Fibroblast of skin of right biceps (primary cell): ENCODE measurements at regions not wholly inside any gene's neighbourhood (a gene's known extent, or its start where the extent isn't known, plus 50 kb on each side); places are given as distances from the start of the nearest gene placed in this dataset.
"Not testable (repeated sequence)": the region's sequence is repeated elsewhere in the genome, so short reads cannot be mapped to it uniquely, and the experiment has no call there.

Experiments used
- DNase-seq: peaks from one replicate; pipeline ENCODE4 v3.0.0-alpha.2; 2013

- no peak for DNase-seq
These were observed 221.6 kb upstream of the SPANXN4 start for GRCh38 chrX:142804085-142804484.

DNA sequence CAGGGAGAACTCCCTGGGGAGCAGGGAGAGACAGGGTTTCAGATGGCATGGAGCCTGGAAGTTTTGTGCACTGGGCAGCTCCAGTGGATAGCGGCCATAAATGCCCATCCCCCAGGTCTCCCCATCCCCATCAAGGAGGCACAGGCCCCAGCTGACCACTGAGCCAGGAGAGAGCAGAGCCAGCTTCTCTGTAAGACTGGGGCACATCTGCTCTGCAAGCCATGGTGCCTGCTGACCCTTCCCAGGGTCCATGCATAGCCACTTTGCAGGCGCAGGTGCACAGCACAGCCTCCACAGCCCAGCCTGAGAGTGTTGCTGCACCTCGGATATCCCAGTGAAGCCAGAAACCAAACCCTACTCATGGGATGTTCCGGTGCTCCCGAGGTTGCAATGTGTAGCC is 206.3 kb upstream of the SPANXN4 start:
- no peak for DNase-seq

DNA sequence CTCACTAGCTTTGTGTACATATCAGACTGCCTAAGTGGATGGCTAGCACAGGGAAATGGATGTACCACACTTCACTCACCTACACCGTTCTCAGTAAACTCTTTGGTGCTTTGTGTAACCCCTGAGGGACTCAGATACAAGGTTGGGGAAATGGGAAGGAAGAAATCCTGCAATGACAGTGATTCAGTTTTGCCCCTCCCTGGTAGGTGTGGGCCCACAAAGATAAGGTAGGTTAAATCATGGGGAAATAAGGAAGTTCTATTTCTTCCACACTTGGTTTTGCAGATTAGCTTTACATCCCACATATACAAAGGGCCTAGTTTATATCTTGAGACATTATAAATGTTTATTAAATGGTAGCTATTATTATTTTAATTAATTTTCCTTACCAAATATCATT is 197.6 kb upstream of the SPANXN4 start:
- no peak for DNase-seq

GRCh38 chrX:142831961-142832530 is 193.7 kb upstream of the SPANXN4 start:
- DNase-seq, result peak; percentile 13

DNA sequence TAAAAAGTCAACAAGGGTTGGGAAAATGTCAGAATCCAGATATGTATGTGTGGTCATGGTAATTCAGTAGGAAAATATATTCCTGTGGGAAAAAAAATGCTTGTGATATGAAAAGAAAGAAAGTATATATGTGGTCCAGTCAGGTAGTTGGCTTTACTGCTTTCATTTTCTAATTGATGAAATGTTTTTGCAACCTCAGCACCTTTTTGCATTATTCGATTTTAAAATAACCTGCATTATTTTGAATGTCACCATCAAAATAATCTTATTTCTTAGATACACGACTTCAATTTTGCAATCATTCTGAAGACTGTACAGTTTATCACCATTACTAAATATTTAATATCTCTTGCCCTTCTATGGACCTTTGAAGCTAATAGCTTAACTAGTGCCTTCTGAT is 170.8 kb upstream of the SPANXN4 start:
- DNase-seq, result no peak

- no peak for DNase-seq
These were observed 164.8 kb upstream of the SPANXN4 start for GRCh38 chrX:142860944-142861343.

DNA sequence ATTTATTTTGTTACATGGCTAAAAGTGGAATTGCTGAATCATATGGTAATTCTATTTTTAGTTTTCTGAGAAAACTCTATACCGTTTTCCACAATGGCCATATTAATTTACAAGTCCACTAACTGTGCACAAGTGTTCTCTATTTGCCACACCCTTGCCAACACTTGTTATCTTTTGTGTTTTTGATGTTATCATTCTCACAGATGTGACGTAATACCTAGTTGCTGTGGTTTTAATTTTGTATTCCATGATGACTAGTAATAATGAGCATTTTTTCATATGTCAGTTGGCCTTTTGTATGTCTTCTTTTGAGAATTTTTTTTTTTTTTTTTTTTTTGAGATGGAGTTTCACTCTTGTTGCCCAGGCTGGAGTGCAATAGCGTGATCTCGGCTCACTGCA is 164.2 kb upstream of the SPANXN4 start:
- no peak for DNase-seq

- DNase-seq, result not testable (repeated sequence)
These were observed 159.5 kb upstream of the SPANXN4 start for GRCh38 chrX:142866247-142866646.

DNA sequence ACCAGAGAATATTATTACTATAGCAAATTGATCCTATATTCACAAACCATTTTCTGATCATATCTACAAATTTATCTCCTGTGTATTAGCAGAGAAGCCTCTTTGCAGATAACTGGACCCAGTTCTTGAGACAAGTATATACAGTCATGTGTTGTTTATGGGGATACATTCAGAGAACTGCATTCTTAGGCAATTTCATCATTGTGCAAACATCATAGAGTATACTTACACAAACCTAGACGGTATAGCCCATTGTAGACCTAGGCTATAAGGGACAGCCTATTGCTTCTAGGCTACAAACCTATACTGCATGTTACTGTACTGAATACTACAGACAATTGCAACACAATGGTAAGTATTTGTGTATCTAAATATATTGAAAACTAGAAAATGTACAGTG is 152.5 kb upstream of the SPANXN4 start:
- DNase-seq, result no peak

DNA sequence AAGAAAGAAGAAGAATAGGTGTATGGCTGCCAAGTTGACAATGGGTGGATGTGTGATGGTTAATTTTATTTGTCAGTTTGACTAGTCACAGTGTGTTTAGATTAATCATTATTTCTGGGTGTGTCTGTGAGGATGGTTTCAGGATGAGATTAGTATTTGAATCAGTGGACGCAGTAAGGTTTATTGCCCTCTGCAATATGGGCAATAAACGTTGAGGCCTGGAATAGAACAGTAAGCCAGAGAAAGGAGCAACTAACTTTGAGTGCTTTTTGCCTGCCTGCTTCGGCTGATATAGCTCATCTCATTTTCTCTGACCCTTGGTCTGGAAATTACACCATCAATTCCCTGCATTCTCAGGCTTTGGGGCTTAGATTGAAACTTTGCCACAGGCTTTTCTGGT is 140.8 kb upstream of the SPANXN4 start:
- DNase-seq, result no peak

- no peak for DNase-seq
These were observed 134.7 kb upstream of the SPANXN4 start for GRCh38 chrX:142891046-142891445.

DNA sequence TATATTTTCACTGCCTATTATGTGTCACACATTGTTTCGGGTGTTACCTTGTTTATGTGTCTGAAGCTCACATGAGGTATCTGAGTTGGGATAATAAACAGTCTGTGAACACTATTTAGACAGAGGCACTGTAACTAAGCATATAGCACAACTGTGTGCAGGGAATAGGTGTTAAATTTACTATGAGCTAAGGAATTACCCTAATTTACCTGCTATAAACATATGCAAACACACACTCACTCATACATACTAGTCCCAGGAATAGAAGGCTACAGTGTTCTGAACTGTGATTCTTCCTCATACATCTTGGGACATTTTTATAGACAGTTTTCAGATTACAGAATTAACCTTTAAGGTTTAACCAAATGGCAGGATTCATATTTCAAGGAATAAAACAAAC is 127.6 kb upstream of the SPANXN4 start:
- DNase-seq, result no peak

DNA sequence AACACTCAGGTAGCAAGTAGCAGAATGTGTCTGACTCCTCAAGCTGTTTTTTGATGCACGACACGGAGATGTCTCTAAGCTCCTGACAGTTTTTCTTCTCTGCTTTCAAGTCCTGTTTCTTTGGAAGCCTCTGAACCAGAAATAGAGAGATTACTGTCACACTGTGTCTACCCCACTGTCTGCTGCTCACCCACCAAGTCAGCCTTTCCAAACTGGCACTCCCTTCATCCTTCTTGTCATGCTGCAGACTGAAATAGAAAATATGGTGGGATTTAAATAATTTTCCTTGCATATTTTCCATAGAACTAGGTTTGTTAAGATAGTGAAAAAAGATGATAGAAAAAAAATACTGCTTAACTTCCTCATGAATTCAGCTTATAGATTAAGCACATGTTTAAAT is 102.5 kb upstream of the SPANXN4 start:
- DNase-seq, result no peak

- DNase-seq, result no peak
These were observed 86.9 kb upstream of the SPANXN4 start for GRCh38 chrX:142938793-142939192.

- DNase-seq, result not testable (repeated sequence)
These were observed 53.5 kb upstream of the SPANXN4 start for GRCh38 chrX:142972147-142972809.
